T-helper 1 cell (primary cell): ENCODE measurements at regions not wholly inside any gene's neighbourhood (a gene's known extent, or its start where the extent isn't known, plus 50 kb on each side); places are given as distances from the start of the nearest gene placed in this dataset.
"Not testable (repeated sequence)": the region's sequence is repeated elsewhere in the genome, so short reads cannot be mapped to it uniquely, and the experiment has no call there.

Experiments
- DNase-seq, 5 donors: peaks; one replicate each; pipeline ENCODE4 v3.0.0-alpha.2; 2012 to 2020

DNA sequence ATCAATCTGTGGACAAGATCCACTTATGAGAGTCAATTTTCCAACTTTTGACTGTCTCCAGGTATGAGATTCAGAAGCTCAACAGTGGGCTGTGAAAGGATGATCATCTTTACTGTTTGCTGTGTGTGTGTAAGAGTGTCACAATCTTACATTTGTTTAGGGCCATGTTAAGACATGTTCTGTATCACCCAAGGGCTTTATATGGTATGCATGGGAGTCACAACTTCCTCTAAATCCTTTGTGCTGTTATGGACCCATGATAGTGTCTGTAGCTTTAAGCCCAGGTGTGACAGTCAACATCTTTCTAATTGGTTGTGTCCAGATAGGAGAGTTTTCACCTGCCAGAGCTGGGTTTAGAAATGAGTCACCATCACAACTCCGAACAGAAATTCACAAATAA, 70.2 kb downstream of the ZNF726 start:
- DNase-seq: not testable (repeated sequence)

DNA sequence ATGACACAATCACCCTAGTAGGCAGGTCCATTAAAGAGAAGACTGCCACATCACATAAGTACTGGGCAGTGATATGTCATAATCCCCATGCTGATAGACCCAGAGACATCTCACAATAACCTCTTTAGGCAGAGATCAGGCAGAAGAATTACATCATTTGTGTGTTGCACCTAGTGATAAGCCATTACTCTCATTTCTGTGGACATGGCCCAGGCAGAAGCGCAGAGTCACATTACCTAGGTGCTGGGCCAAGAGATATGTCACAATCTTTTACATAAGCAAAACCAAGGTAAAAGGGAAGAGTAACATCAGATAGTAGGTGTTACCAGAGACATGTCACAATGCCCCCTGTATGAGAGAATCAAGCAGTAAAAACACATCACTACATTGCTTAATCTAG, 71.9 kb downstream of the ZNF726 start:
- DNase-seq: no peak

DNA sequence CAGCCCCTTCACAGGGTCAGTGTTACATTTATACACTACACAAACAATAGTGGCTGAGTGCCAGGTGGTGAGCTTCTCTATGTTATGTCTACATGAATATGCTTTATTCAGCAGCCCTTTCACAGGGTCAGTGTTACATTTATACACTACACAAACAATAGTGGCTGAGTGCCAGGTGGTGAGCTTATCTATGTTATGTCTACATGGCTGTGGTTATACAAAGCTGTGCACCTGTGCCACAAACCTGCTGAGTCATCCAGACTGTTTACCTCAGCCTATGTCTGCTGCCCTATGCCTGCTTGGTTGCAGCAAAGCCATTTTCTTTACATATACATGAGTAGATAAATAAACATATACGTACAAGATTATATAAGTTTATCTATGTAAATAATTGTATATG, 76.5 kb downstream of the ZNF726 start:
- DNase-seq: no peak

DNA sequence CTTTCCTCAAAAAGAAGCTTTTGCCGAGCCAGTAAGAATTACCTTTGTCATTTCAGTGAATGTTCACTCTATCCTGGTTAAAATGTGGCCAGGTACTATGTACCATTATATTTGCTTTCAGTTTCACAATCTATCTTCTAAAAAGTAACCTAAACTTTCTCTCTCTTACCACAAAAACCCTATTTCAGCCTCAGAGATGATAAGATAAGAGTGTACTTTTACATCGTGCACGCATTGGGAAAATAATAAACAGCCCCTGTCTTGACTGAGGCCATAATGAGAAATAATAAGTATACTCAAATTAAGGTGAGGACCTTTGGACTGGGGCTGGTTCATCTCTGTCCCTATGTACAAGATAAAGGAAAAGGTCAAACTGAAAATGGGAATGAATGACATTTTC, 77.7 kb downstream of the ZNF726 start:
- no peak for DNase-seq

DNA sequence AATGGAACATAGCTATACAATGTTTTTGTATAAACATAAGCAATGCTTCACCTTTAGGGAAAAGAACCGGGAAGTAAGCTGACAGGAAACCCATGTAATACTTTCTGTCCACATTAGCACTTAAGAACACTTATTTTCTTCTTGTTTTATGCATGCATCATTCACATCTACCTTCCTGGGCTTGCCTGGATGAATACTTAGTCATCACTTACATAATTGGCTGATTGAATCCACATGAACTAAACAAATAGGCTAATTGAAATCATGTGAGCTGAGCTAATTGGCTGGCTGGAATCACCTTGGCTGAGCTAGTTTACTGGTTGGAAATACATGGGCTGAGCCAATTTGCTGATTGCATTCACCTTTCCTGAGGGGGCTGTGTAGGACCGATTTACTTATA, 78.8 kb downstream of the ZNF726 start:
- no peak for DNase-seq

DNA sequence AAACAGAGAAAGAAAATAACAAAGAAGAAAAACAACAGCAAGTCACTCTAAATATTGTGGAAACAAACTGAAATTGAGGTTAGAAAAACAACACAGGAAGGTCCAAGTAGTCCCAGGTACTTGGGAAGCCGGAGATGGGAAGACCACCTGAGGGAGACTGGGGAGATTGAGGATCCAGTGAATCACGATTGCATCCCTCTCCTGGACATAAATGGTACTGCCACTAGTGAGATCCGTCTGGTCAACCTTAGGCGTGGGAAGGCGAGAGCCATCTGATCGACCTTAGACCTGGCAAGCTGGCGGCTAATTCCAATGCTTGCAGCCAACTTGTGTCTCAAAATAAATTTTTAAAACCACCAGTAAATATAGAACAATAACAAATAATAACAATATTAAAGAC, 81.9 kb downstream of the ZNF726 start:
- no peak for DNase-seq

DNA sequence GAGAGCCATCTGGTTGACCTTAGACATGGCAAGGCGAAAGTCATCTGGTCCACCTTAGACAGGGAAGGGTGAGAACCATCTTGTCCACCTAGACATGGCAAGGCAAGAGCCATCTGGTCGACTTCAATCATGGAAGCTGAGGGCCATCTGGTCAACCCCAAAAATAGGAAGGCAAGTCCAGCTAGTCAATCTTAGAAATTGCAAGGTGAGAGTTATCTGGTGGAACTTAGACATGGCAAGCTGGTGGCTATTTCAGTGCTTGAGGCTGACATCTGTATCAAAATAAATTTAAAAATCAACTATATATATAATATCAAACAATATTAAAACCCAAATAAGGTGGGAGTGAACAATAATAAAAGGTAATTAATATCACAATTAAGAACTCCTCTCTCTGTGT, 83.9 kb downstream of the ZNF726 start:
- DNase-seq: no peak

DNA sequence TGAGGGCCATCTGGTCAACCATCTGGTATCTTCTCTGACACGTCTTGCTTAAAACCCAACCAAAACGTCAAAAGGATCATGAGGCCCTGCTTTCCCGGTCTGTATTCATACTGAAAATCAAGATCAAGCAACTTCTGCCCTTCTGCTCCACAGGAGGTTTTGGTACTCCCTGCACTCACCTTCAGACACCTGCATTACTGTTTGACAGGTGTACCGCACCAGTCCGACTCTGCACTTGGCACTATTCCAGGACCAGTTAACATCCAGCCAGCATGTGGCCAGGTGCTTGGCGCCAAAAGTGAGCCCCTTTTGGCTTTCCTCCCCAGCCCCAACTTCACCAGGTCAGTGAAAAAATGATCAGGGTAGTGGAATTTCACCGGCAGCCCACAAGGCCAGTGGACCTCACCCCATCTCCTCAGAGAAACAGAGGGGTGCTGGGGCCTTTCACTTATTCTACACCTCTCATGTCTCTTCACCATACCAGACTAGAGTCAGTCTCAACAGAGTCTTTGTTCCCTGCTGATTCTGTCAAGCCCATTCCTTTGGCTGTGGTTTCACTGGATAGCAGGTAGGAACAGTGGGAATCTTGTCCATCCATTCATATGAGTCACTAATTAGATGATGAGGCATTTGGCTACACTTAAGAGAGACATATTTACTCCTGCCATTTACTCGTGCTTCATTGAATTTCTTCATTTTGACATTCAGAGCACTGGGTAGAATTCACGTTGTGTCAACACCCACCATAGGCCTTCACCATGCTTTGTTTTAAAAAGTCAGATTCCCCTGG, 85.3 kb downstream of the ZNF726 start:
- DNase-seq: no peak

DNA sequence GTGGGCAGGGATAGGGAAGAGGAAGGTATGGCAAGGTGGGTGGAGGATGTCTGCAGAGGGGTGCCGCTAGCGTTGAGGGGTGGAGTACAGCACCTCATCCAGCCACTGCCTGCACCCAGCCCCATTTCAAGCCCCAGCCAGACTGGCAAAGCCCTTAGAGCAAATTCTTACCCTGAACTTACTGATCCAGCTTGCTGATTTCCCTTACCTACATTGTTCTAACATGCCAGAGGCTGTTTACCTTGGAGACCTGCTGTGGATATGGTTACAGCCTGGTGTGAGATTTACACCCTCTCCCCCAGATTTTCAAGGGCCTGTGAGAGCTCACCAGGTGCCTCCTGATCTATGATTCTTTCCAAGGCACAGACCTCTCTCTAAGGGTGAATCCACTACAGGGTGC, 86.0 kb downstream of the ZNF726 start:
- no peak for DNase-seq

DNA sequence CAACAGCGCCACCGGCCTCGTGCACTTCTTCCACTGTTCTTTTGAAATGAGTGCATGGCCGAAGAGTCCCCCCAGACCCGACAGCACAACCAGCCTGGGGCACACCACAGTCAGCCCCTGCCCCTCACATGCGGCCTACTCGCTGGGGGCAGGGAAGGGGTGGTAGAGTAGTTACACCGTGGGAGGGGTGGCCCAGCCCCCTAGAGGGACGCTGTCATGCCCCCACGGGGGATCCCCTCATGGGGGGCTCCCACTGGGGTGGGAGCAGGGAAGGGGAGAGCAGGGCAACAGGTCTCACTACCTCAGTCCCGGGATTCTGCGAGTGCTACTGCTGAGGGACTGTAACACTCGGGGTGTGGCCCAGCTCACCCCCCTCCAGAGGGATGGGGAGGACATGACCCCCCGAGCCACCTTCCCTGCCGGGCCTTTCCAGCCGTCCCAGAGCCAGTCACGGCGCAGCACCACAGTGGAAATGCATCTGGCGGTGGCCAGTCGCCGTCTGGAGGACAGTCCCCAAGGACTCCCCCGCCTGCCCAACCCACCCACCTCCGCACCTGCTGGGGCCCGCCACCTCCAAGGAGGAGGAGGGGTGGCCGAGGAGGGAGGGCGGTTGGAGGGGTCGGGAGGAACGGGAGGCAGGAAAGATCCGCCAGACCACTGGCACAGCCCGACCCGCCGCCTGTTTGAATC, 84.6 kb upstream of the ZNF254 start:
- DNase-seq: no peak

DNA sequence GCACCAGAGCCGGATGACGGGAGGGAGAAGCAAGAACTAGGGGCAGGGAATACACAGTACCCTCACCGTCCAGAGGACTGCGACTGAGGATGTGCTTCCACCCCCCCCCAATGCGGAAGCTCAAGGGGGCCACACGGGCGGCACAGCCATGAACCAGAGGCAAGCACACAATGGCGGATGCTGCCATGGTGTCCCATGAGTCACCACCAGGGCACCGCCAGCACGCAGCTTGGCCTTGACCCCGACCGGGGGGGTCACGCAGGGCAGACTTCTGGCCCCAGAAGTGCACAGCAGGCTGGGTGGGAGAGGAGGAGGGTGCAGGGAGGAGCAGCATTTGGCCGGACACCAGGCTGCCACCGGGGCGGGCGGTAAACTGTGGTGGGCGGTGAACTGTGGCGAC, 83.5 kb upstream of the ZNF254 start:
- no peak for DNase-seq

DNA sequence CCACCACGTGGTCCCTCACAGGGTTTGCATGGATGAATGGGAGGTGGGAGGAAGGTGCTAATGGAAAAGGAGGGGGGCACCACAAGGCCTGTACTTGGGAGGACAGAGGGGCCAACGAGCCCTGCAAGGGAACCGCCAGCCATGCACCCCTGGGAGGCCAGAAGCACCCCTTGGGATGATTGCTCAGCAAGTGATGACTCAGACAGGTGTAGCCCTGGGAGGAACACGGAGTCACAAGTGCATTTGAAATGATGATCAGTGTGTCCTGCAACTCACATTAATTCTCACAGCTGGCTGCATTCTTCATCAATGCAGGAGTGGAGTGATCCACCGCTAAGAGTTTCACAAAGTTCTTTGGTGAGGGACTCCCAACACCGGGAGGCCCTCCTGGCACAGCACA, 82.8 kb upstream of the ZNF254 start:
- DNase-seq: no peak

DNA sequence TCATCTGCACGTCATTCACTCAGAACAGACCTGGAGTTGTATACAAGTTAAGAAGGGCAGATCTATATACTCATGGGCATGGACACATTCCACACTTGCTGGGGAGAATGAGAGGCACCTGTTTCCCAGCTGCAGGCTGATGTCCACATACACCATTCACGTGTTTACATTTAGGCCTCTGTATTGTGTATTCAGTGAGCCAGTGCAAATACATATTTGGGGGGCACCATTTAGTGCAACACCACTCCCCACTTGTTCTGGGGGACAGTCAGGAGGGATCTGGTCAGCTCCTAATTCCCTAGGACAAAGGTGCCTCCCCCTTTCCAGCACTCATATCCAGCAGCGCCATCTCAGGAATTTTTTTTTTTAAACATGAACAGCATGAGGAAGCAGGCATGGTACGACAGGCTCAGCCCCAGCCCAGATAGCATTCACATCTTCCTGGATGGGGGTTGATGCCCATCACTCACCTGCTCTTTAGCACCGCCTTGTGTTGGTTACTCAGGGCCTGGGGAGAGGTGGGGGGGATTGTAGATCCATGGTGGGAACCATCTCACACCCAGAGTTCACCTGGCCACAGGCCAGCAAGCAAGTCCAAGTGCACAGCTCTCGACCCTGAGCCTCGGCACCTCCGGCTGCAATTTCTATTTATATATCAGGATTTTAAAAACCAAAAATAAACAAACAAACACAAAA, 56.9 kb upstream of the ZNF254 start:
- DNase-seq: no peak

DNA sequence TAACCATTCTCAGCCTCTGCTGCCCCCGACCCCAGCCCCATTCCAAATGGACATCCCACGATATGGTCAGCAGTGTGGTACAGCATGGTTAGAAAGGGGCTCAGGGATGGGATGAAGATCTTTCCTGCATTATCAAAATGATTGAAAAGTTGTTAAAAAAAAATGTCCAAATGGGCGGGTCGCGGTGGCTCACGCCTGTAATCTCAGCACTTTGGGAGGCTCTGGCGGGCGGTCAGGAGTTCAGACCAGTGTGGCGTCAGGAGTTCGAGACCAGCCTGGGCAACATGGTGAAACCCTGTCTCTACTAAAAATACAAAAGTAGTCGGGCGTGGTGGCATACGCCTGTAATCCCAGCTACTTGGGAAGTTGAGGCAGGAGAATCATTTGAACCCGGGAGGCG, 54.3 kb upstream of the ZNF254 start:
- DNase-seq: no peak

DNA sequence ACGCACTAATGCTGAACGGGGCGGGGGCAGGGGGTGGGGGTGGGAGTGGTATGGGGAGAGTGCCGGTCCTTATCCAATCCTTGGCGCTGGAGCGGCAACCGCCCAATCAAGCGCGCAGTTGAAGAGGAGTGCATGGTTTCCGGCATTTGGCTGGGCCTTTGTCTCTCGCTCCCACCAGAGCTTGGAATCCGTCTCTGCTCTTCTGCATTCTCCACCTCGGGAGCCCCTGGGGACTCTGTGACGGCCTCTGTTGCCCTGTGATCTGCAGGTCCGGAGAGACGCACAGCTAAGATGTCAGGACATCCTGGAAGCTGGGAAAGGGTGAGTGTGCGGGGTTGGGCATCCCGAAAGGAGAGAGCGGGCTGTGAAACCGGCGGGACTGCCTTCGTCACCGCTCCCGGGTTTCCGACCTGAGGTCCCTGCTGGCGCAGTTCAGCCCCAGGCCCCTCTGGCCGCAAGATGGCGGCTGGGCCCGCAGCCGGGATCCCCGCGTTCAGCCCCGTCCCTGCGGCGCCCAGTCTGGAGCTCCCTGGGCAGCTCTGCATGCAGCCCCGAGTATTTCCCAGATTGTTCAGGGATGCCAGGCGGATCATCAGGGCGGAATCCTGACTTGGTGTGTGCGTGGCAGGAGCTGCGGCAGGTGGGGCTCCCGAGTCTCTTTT, 53.6 kb upstream of the ZNF254 start:
- peak; percentile 65 to 86 (median 81) for DNase-seq

DNA sequence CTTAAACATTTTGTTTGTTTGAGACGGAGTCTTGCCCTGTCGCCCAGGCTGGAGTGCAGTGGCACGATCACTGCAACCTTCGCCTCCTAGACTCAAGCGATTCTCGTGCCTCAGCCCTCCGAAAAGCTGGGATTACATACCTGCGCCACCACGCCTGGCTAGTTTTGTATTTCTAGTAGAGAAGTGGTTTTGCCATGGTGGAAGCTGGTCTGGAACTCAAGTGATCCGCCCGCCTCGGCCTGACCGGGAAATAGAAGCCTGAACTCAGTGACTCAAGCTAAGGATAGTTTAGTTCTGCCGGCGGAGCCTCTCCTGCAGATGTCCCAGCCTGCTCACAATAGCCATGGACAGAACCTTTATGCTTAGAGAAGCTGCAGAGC, 53.0 kb upstream of the ZNF254 start:
- peak in 2 of 5 donors; percentile 13 to 37 for DNase-seq

DNA sequence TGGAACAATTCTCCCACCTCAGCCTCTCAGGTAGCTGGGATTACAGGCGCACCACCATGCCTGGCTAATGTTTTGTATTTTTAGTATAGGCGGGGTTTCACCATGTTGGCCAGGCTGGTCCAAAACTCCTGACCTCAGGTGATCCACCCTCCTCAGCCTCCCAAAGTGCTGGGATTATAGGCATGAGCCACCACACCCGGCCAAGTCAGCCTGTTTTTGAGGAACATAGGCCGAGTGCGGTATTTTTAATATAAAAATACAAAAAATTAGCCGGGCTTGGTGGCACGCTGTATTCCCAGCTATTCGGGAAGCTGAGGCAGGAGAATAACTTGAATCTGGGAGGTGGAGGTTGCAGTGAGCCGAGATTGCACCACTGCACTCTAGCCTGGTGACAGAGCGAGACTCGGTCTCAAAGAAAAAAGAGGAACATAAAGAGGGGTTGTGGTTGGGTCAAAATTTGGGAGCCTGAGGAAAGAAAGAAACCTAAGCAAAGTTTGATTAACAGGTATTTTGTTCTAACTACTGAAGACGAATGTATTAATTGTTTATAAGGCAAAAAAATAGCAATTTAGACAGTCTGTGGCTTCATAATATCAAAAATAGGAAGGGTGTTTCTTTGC, 51.6 kb upstream of the ZNF254 start:
- DNase-seq: not testable (repeated sequence)
